Panc1 (cell line): ENCODE measurements at regions not wholly inside any gene's neighbourhood (a gene's known extent, or its start where the extent isn't known, plus 50 kb on each side); places are given as distances from the start of the nearest gene placed in this dataset.

Source experiments
- ATAC-seq: fragments of 200-7000 bp; cut with Tn5 transposase; 2 replicates; pipeline ENCODE4 v1.9.1; 2020; ENCODE audit warnings: mild to moderate bottlenecking, moderate library complexity
- BruUV-seq: library from RNA; stranded (reverse); fragments of 400-500 nt; replicated peaks from 2 replicates; lab custom pipeline; 2021; lab: Mats Ljungman, UMichigan
- CTCF ChIA-PET: fragments of 300-600 bp; sonication (Branson Sonifier 250); formaldehyde crosslinking; loops from one replicate; lab custom pipeline; 2022; ENCODE audit warnings: antibody characterized with exemption; lab: Charles Lee
- POLR2A ChIA-PET: fragments of 300-600 bp; sonication (Branson Sonifier 250); formaldehyde crosslinking; loops from one replicate; lab custom pipeline; 2022; ENCODE audit warnings: antibody characterized with exemption; lab: Charles Lee
- DNase-seq: peaks from one replicate; pipeline ENCODE4 v3.0.0-alpha.2; 2010; ENCODE audit warnings: low read depth, low spot score
- H3K27ac ChIP-seq: 2 replicates; pipeline ENCODE4 v1.5.1; 2011; ENCODE audit warnings: mild to moderate bottlenecking, low read length, inconsistent platforms
- H3K27me3 ChIP-seq: fragments of 200-500 bp; sonication (Bioruptor generic); 2 replicates; pipeline ENCODE4 v1.6.0; 2014; ENCODE audit warnings: low read length, inconsistent platforms; ENCODE audit not compliant: control insufficient read depth, insufficient read depth
- H3K36me3 ChIP-seq: fragments of 200-500 bp; sonication (Bioruptor generic); 2 replicates; pipeline ENCODE4 v1.5.1; 2014; ENCODE audit warnings: inconsistent platforms, mild to moderate bottlenecking, low read length, moderate library complexity; ENCODE audit not compliant: control insufficient read depth, insufficient read depth
- H3K4me1 ChIP-seq: 2 replicates; pipeline ENCODE4 v1.5.1; 2011; ENCODE audit warnings: inconsistent platforms, mild to moderate bottlenecking, low read length, moderate library complexity; ENCODE audit not compliant: control insufficient read depth, insufficient read depth
- H3K4me3 ChIP-seq, 2 experiments: 2 replicates each; pipeline ENCODE4 v1.5.1; 2011 to 2012; ENCODE audit warnings: low read depth in 2 of 2, low read length in 2 of 2, mild to moderate bottlenecking in 2 of 2, inconsistent platforms in 1 of 2, moderate library complexity in 1 of 2
- H3K9me3 ChIP-seq: fragments of 200-500 bp; sonication (Bioruptor generic); 2 replicates; pipeline ENCODE4 v1.5.1; 2014; ENCODE audit warnings: low read depth, mild to moderate bottlenecking, inconsistent platforms, low read length, moderate library complexity; ENCODE audit not compliant: control insufficient read depth, insufficient read depth
- CTCF ChIP-seq: fragments of 450-650 bp; IDR thresholded peaks from 2 replicates; pipeline ENCODE4 v1.5.1; 2017; ENCODE audit warnings: mild to moderate bottlenecking
- POLR2AphosphoS5 ChIP-seq: IDR thresholded peaks from 2 replicates; pipeline ENCODE4 v1.6.1; 2012; ENCODE audit warnings: mild to moderate bottlenecking, low read depth, low read length, moderate library complexity
- REST ChIP-seq, 2 experiments: IDR thresholded peaks; 2 replicates each; pipeline ENCODE4 v1.6.1; 2011 to 2012; ENCODE audit warnings: low read depth in 2 of 2, control low read depth in 1 of 2, low read length in 1 of 2, mild to moderate bottlenecking in 1 of 2, moderate library complexity in 1 of 2; ENCODE audit not compliant: insufficient read depth in 1 of 2
- SIN3A ChIP-seq: IDR thresholded peaks from 2 replicates; pipeline ENCODE4 v1.6.1; 2012; ENCODE audit warnings: low read depth, mild to moderate bottlenecking, low read length, moderate library complexity, borderline replicate concordance; ENCODE audit not compliant: insufficient read depth
- TCF7L2 ChIP-seq: IDR thresholded peaks from 2 replicates; pipeline ENCODE4 v1.6.1; 2011; ENCODE audit warnings: mild to moderate bottlenecking, low read depth, low read length, inconsistent platforms
- in situ Hi-C: cut with HindIII; loops from 2 replicates; pipeline ENCODE4 v1.10.0; 2016; ENCODE audit warnings: low sequenced_read_pairs, low pct_unique_long_range_greater_than_20kb
- intact Hi-C: fragments of 100-400 bp; cut with micrococcal nuclease; formaldehyde crosslinking; loops from one replicate; pipeline ENCODE4 v1.10.0; 2022; ENCODE audit not compliant: unreplicated experiment

GRCh38 chr15:85964471-85964870 is 115.2 kb upstream of the AGBL1 start:
- Histone ChIP-seq H3K27ac (no peak overlapping the region), H3K4me1 (no peaks in the 10 kb centered on the region), H3K36me3 (no peaks in the 10 kb centered on the region), H3K27me3 (no peaks in the 10 kb centered on the region; the same call in 1 of the 2 replicates), H3K9me3 (no peaks in the 10 kb centered on the region), H3K4me3 (no peak overlapping the region)
- BruUV-seq: no TSS peak
- no peak for DNase-seq
- ChIA-PET POLR2A (no interaction called here), CTCF (no interaction called here)
- in situ Hi-C loops (no loop called here), intact Hi-C loops (no loop called here)
- TF ChIP-seq REST (IDR thresholded peaks at IDR 0.05; ENCODE audit: insufficient read depth in 1 of 2, low read depth in 2 of 2, low read length in 1 of 2) (no peak), CTCF (no peak), TCF7L2 (no peak), POLR2AphosphoS5 (no peak), SIN3A (no peak)
- ATAC-seq: no peak

- Histone ChIP-seq H3K27me3 (no peaks in the 10 kb centered on the region), H3K4me3 (no peak overlapping the region), H3K4me1 (no peaks in the 10 kb centered on the region), H3K9me3 (no peaks in the 10 kb centered on the region), H3K36me3 (no peaks in the 10 kb centered on the region), H3K27ac (no peak overlapping the region)
- ChIA-PET POLR2A (interaction anchor here (0.7 kb wide), 1 partner anchor 37 kb away, joined by 4 read pairs; no protein-coding TSS in a partner anchor), CTCF (no interaction called here)
- no TSS peak for BruUV-seq
- DNase-seq (no peak), ATAC-seq (no peak)
- intact Hi-C loops (no loop called here), in situ Hi-C loops (no loop called here)
- no peak for TF ChIP-seq TCF7L2
- TF ChIP-seq REST (IDR thresholded peaks at IDR 0.05; ENCODE audit: insufficient read depth in 1 of 2, low read depth in 2 of 2, low read length in 1 of 2): no peak
- no peak for TF ChIP-seq CTCF
- no peak for TF ChIP-seq SIN3A
- TF ChIP-seq POLR2AphosphoS5: no peak
Observed at GRCh38 chr15:85967553-85967952, 112.1 kb upstream of the AGBL1 start.
